PFSK-1 (cell line): ENCODE measurements at regions not wholly inside any gene's neighbourhood (a gene's known extent, or its start where the extent isn't known, plus 50 kb on each side); places are given as distances from the start of the nearest gene placed in this dataset.

Experiments
- FOXP2 ChIP-seq: optimal IDR thresholded peaks from 2 replicates; pipeline ENCODE3; 2011; ENCODE audit warnings: borderline replicate concordance, control low read depth, inconsistent platforms; ENCODE audit not compliant: insufficient read depth; ENCODE audit errors: extremely low read length, extremely low read depth
- POLR2AphosphoS5 ChIP-seq: IDR thresholded peaks from 2 replicates; pipeline ENCODE4 v1.6.1; 2012; ENCODE audit warnings: low read depth, mild to moderate bottlenecking, control low read depth, low read length, moderate library complexity
- REST ChIP-seq, 2 experiments: IDR thresholded peaks; 2 replicates each; pipeline versions ENCODE4 v1.6.1 to v1.8.0; 2011 to 2012; ENCODE audit warnings: low read depth in 2 of 2, low read length in 2 of 2, control low read depth in 1 of 2, inconsistent platforms in 1 of 2, mild to moderate bottlenecking in 1 of 2, moderate library complexity in 1 of 2; ENCODE audit not compliant: insufficient read depth in 1 of 2
- SIN3A ChIP-seq: IDR thresholded peaks from 2 replicates; pipeline ENCODE4 v1.6.1; 2012; ENCODE audit warnings: mild to moderate bottlenecking, low read length, moderate library complexity, borderline replicate concordance; ENCODE audit not compliant: insufficient read depth
- TAF1 ChIP-seq: IDR thresholded peaks from 2 replicates; pipeline ENCODE4 v1.6.1; 2012; ENCODE audit warnings: low read length, control low read depth, borderline replicate concordance; ENCODE audit not compliant: insufficient read depth

- TF ChIP-seq POLR2AphosphoS5, result no peak
- TF ChIP-seq FOXP2, result no peak
- TF ChIP-seq SIN3A, result no peak
- no peak for TF ChIP-seq REST (IDR thresholded peaks at IDR 0.05; ENCODE audit: insufficient read depth in 1 of 2, low read depth in 2 of 2, low read length in 2 of 2)
- TF ChIP-seq TAF1, result no peak
These were observed 108.7 kb upstream of the SLC39A10 start for GRCh38 chr2:195548198-195548940.
